HG03342 (cell line): ENCODE measurements at regions not wholly inside any gene's neighbourhood (a gene's known extent, or its start where the extent isn't known, plus 50 kb on each side); places are given as distances from the start of the nearest gene placed in this dataset.
"Not testable (repeated sequence)": the region's sequence is repeated elsewhere in the genome, so short reads cannot be mapped to it uniquely, and the experiment has no call there.

Experiments
- ATAC-seq: cut with Tn5 transposase; IDR thresholded peaks from one replicate; pipeline ENCODE4 v1.9.1; 2021; ENCODE audit warnings: mild to moderate bottlenecking, moderate library complexity; ENCODE audit not compliant: unreplicated experiment

GRCh38 chr12:90235642-90236041 is 527.0 kb upstream of the ATP2B1 start:
- no peak for ATAC-seq

- no peak for ATAC-seq
Observed at GRCh38 chr12:90234472-90234871, 525.8 kb upstream of the ATP2B1 start.

GRCh38 chr12:90233168-90234100 is 524.8 kb upstream of the ATP2B1 start:
- no peak for ATAC-seq

GRCh38 chr12:90229407-90230170 is 521.0 kb upstream of the ATP2B1 start:
- ATAC-seq, result no peak

GRCh38 chr12:90226211-90226610 is 517.6 kb upstream of the ATP2B1 start:
- no peak for ATAC-seq

GRCh38 chr12:90216815-90217214 is 508.2 kb upstream of the ATP2B1 start:
- no peak for ATAC-seq

- no peak for ATAC-seq
Observed at GRCh38 chr12:90216020-90216552, 507.4 kb upstream of the ATP2B1 start.

GRCh38 chr12:90211017-90211416 is 502.4 kb upstream of the ATP2B1 start:
- ATAC-seq, result no peak

GRCh38 chr12:90209029-90209428 is 500.4 kb upstream of the ATP2B1 start:
- ATAC-seq, result no peak

- not testable (repeated sequence) for ATAC-seq
Observed at GRCh38 chr12:90208379-90208778, 499.7 kb upstream of the ATP2B1 start.

GRCh38 chr12:90207799-90208198 is 499.2 kb upstream of the ATP2B1 start:
- ATAC-seq, result no peak

- no peak for ATAC-seq
Observed at GRCh38 chr12:90205165-90205564, 496.5 kb upstream of the ATP2B1 start.

GRCh38 chr12:90203556-90203955 is 494.9 kb upstream of the ATP2B1 start:
- no peak for ATAC-seq

GRCh38 chr12:90199006-90199405 is 490.4 kb upstream of the ATP2B1 start:
- no peak for ATAC-seq

GRCh38 chr12:90193500-90193899 is 484.9 kb upstream of the ATP2B1 start:
- ATAC-seq, result no peak

- no peak for ATAC-seq
Observed at GRCh38 chr12:90188857-90189256, 480.2 kb upstream of the ATP2B1 start.

GRCh38 chr12:90183201-90183600 is 474.6 kb upstream of the ATP2B1 start:
- ATAC-seq, result no peak

- ATAC-seq, result no peak
Observed at GRCh38 chr12:90181216-90181615, 472.6 kb upstream of the ATP2B1 start.

- no peak for ATAC-seq
Observed at GRCh38 chr12:90174956-90175355, 466.3 kb upstream of the ATP2B1 start.

GRCh38 chr12:90174198-90174510 is 465.5 kb upstream of the ATP2B1 start:
- ATAC-seq, result peak; percentile 83

GRCh38 chr12:90173499-90174197 is 465.0 kb upstream of the ATP2B1 start:
- ATAC-seq, result no peak
